Left lung (tissue), 4 donors: ENCODE measurements at regions not wholly inside any gene's neighbourhood (a gene's known extent, or its start where the extent isn't known, plus 50 kb on each side); places are given as distances from the start of the nearest gene placed in this dataset.

Source experiments
- ATAC-seq: fragments of 200-7000 bp; cut with Tn5 transposase; one replicate; pipeline ENCODE4 v1.9.1; 2020; ENCODE audit warnings: moderate library complexity
- DNase-seq, 4 donors: peaks; one replicate each; pipeline ENCODE4 v3.0.0-alpha.2; 2013 to 2020
- H3K27ac ChIP-seq, 2 donors: fragments of 200-600 bp; sonication (generic) in 1 of 2; one replicate each; pipeline versions ENCODE4 v1.5.0 to v1.8.0; 2020 to 2021
- H3K27me3 ChIP-seq, 2 donors: fragments of 200-600 bp; sonication (generic) in 1 of 2; one replicate each; pipeline versions ENCODE4 v1.5.0 to v1.8.0; 2020 to 2021
- H3K36me3 ChIP-seq, 2 donors: fragments of 200-600 bp; sonication (generic) in 1 of 2; one replicate each; pipeline versions ENCODE4 v1.5.0 to v1.8.0; 2020 to 2021
- H3K4me1 ChIP-seq, 2 donors: fragments of 200-600 bp; one replicate each; pipeline ENCODE4 v1.8.0; 2021
- H3K4me3 ChIP-seq, 2 donors: fragments of 200-600 bp; sonication (generic) in 1 of 2; one replicate each; pipeline versions ENCODE4 v1.5.0 to v1.8.0; 2020 to 2021; ENCODE audit warnings: mild to moderate bottlenecking in 1 of 2
- H3K9me3 ChIP-seq, 2 donors: fragments of 200-600 bp; sonication (generic) in 1 of 2; one replicate each; pipeline versions ENCODE4 v1.5.0 to v1.8.0; 2020 to 2021
- CTCF ChIP-seq, 2 donors: fragments of 200-600 bp; sonication (generic) in 1 of 2; IDR thresholded peaks; one replicate each; pipeline versions ENCODE4 v1.5.0 to v1.8.0; 2021; ENCODE audit warnings: antibody characterized with exemption in 2 of 2
- intact Hi-C, 2 donors: fragments of 100-400 bp; cut with DNase I; formaldehyde crosslinking; loops; one replicate each; pipeline versions ENCODE4 v1.11.2 to v1.14.2; 2022
- donor health status: DM: no; HTN: yes; CAD: no.
- donor health status: DM: no; HTN: no; CAD: no.

GRCh38 chr9:108675708-108676107 lies 180.1 kb downstream of the ACTL7B start:
- no peaks in the 10 kb centered on the region for H3K4me1 ChIP-seq
- DNase-seq (no peak), ATAC-seq (no peak)
- H3K9me3 ChIP-seq, result no peaks in the 10 kb centered on the region
- intact Hi-C loops, result no loop called here
- H3K27ac ChIP-seq, result no peak overlapping the region
- no peak for TF ChIP-seq CTCF (IDR thresholded peaks at IDR 0.05)
- no peaks in the 10 kb centered on the region for H3K36me3 ChIP-seq
- no peaks in the 10 kb centered on the region for H3K27me3 ChIP-seq
- no peak overlapping the region for H3K4me3 ChIP-seq

GRCh38 chr9:108674766-108675530 lies 180.8 kb downstream of the ACTL7B start:
- no peak overlapping the region for H3K27ac ChIP-seq
- intact Hi-C loops, result no loop called here
- H3K9me3 ChIP-seq, result no peaks in the 10 kb centered on the region
- no peaks in the 10 kb centered on the region for H3K4me1 ChIP-seq
- no peaks in the 10 kb centered on the region for H3K36me3 ChIP-seq
- H3K27me3 ChIP-seq, result no peaks in the 10 kb centered on the region
- ATAC-seq, result no peak
- no peak for DNase-seq
- no peak for TF ChIP-seq CTCF (IDR thresholded peaks at IDR 0.05)
- no peak overlapping the region for H3K4me3 ChIP-seq

GRCh38 chr9:108673386-108673785 lies 182.4 kb downstream of the ACTL7B start:
- Histone ChIP-seq H3K4me1 (no peaks in the 10 kb centered on the region), H3K27ac (no peak overlapping the region), H3K36me3 (no peaks in the 10 kb centered on the region), H3K27me3 (no peaks in the 10 kb centered on the region), H3K9me3 (no peaks in the 10 kb centered on the region), H3K4me3 (no peak overlapping the region)
- DNase-seq (no peak), ATAC-seq (no peak)
- no peak for TF ChIP-seq CTCF (IDR thresholded peaks at IDR 0.05)
- intact Hi-C loops, result no loop called here

- H3K4me3 ChIP-seq, result no peak overlapping the region
- H3K36me3 ChIP-seq, result no peaks in the 10 kb centered on the region
- no peaks in the 10 kb centered on the region for H3K9me3 ChIP-seq
- intact Hi-C loops, result no loop called here
- H3K27me3 ChIP-seq, result no peaks in the 10 kb centered on the region
- no peak for TF ChIP-seq CTCF (IDR thresholded peaks at IDR 0.05)
- no peak overlapping the region for H3K27ac ChIP-seq
- H3K4me1 ChIP-seq, result no peaks in the 10 kb centered on the region
- DNase-seq (peak in 1 of 4 donors; percentile 7), ATAC-seq (no peak)
Measured at GRCh38 chr9:108672475-108673190, 183.2 kb downstream of the ACTL7B start.

GRCh38 chr9:108671794-108672193 lies 184.0 kb downstream of the ACTL7B start:
- intact Hi-C loops, result no loop called here
- Histone ChIP-seq H3K27ac (no peak overlapping the region), H3K9me3 (no peaks in the 10 kb centered on the region), H3K4me1 (no peaks in the 10 kb centered on the region), H3K4me3 (no peak overlapping the region), H3K36me3 (no peaks in the 10 kb centered on the region), H3K27me3 (no peaks in the 10 kb centered on the region)
- no peak for TF ChIP-seq CTCF (IDR thresholded peaks at IDR 0.05)
- no peak for ATAC-seq
- DNase-seq, result no peak
